Lung (tissue), 11 donors: ENCODE measurements at regions not wholly inside any gene's neighbourhood (a gene's known extent, or its start where the extent isn't known, plus 50 kb on each side); places are given as distances from the start of the nearest gene placed in this dataset.

ENCODE experiments used
- ATAC-seq: fragments of 200-7000 bp; cut with Tn5 transposase; one replicate; pipeline ENCODE4 v1.9.1; 2020; ENCODE audit warnings: moderate number of reproducible peaks; ENCODE audit not compliant: insufficient read depth, low FRiP score
- DNase-seq, 3 donors: peaks; one replicate each; pipeline ENCODE4 v3.0.0-alpha.2; 2013 to 2017
- H3K27ac ChIP-seq, 2 donors: one replicate each; pipeline ENCODE4 v1.5.1; 2013; ENCODE audit warnings: mild to moderate bottlenecking in 2 of 2, moderate library complexity in 2 of 2, control low read depth in 1 of 2, inconsistent platforms in 1 of 2, low read depth in 1 of 2, low read length in 1 of 2
- H3K27me3 ChIP-seq, 3 donors: one replicate each; pipeline ENCODE4 v1.5.1; 2013; ENCODE audit warnings: low read length in 2 of 3; ENCODE audit not compliant: control insufficient read depth in 3 of 3, insufficient read depth in 3 of 3
- H3K36me3 ChIP-seq, 4 donors: one replicate each; pipeline ENCODE4 v1.5.1; 2013; ENCODE audit warnings: low read length in 4 of 4, mild to moderate bottlenecking in 1 of 4, moderate library complexity in 1 of 4; ENCODE audit not compliant: control insufficient read depth in 4 of 4, insufficient read depth in 4 of 4
- H3K4me1 ChIP-seq, 5 donors: one replicate each; pipeline ENCODE4 v1.5.1; 2013; ENCODE audit warnings: low read length in 5 of 5, mild to moderate bottlenecking in 2 of 5, moderate library complexity in 1 of 5; ENCODE audit not compliant: control insufficient read depth in 5 of 5, insufficient read depth in 5 of 5
- H3K4me3 ChIP-seq: one replicate; pipeline ENCODE4 v1.5.1; 2013; ENCODE audit warnings: mild to moderate bottlenecking, control low read depth, moderate library complexity
- H3K9ac ChIP-seq, 2 donors: one replicate each; pipeline ENCODE4 v1.5.1; 2013; ENCODE audit warnings: low read length in 2 of 2, control low read depth in 1 of 2; ENCODE audit not compliant: insufficient read depth in 1 of 2
- H3K9me3 ChIP-seq, 4 donors: one replicate each; pipeline ENCODE4 v1.5.1; 2013; ENCODE audit warnings: low read length in 3 of 4, mild to moderate bottlenecking in 1 of 4, moderate library complexity in 1 of 4; ENCODE audit not compliant: control insufficient read depth in 4 of 4, insufficient read depth in 3 of 4
- CTCF ChIP-seq: IDR thresholded peaks from 2 replicates; pipeline ENCODE4 v1.5.1; 2012; ENCODE audit warnings: mild to moderate bottlenecking; ENCODE audit errors: control extremely low read depth, extremely low read depth
- WGBS, 2 donors: extraction: QIAGEN DNeasy Blood & Tissue Kit; methylation state at CpG; one replicate each; pipeline ENCODE4 v1.1.7; 2013; 5-methylcytosine and 5-hydroxymethylcytosine counted together
- donor health status: control.
- donor health status: control.
- donor health status: Bipolar disorder and iron deficiency.
- donor health status: healthy.
- donor health status: DM: yes; HTN: yes; CAD: no.

GRCh38 chr7:7118822-7119221 is 63.5 kb upstream of the C1GALT1 start:
- Histone ChIP-seq H3K9ac (no peak overlapping the region), H3K4me1 (peaks cover 0 to 11% (median 0%) of the 10 kb centered on the region in 5 donors), H3K27ac (no peak overlapping the region), H3K36me3 (no peaks in the 10 kb centered on the region), H3K9me3 (no peaks in the 10 kb centered on the region), H3K27me3 (no peaks in the 10 kb centered on the region), H3K4me3 (no peak overlapping the region)
- no peak for ATAC-seq
- no peak for TF ChIP-seq CTCF
- DNase-seq = no peak
- 42 to 67% methylated on average over 2 of the region's 2 CpGs for whole genome bisulfite sequencing, 2 donors

GRCh38 chr7:7119729-7120128 is 62.6 kb upstream of the C1GALT1 start:
- no peak for TF ChIP-seq CTCF
- no peaks in the 10 kb centered on the region for H3K27me3 ChIP-seq
- H3K36me3 ChIP-seq = no peaks in the 10 kb centered on the region
- no peak overlapping the region for H3K27ac ChIP-seq
- H3K4me3 ChIP-seq = no peak overlapping the region
- H3K9ac ChIP-seq = no peak overlapping the region
- DNase-seq = peak in 1 of 3 donors; percentile 33
- no peaks in the 10 kb centered on the region for H3K9me3 ChIP-seq
- peaks cover 0 to 10% (median 0%) of the 10 kb centered on the region in 5 donors for H3K4me1 ChIP-seq
- ATAC-seq = no peak

GRCh38 chr7:7122033-7122478 is 60.3 kb upstream of the C1GALT1 start:
- DNase-seq = no peak

More at GRCh38 chr7:7122033-7122478, 60.3 kb upstream of the C1GALT1 start:
- Histone ChIP-seq H3K27me3 (no peaks in the 10 kb centered on the region), H3K9me3 (no peaks in the 10 kb centered on the region), H3K27ac (no peak overlapping the region), H3K4me3 (no peak overlapping the region), H3K9ac (no peak overlapping the region), H3K36me3 (no peaks in the 10 kb centered on the region), H3K4me1 (peaks cover 0 to 4% (median 0%) of the 10 kb centered on the region in 5 donors)
- 46 to 68% methylated on average over 4 of the region's 4 CpGs for WGBS, 2 donors
- no peak for TF ChIP-seq CTCF
- ATAC-seq = no peak
